ENCODE measurements at regions not wholly inside any gene's neighbourhood (a gene's known extent, or its start where the extent isn't known, plus 50 kb on each side); places are given as distances from the start of the nearest gene placed in this dataset.
"Not testable (repeated sequence)": the region's sequence is repeated elsewhere in the genome, so short reads cannot be mapped to it uniquely, and the experiment has no call there.

GRCh38 chr12:9449181-9449580 lies 158.5 kb downstream of the KLRB1 start:
- DNase-seq = no peak

DNA sequence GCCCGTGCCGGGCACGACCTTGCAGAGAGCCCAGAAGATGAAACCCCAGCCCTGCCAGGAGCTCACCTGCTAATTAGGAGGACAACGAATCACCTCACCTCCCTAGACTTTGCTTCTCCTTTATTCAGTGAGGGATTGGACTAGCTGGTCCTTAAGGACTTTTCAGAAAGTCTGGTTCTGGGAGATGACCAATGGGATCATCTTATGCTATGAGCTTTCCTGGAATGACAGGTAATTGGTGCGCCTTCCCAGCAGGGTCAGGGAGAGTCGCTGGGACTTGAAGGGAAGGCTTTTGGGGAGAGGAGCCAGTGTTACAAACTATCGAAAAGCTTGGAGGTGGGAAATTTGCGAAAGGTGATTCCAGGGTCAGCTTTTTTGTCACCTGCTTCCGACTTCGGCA lies 159.1 kb downstream of the KLRB1 start:
- peak; percentile 71 for DNase-seq

- peak; percentile 66 for DNase-seq
Observed at GRCh38 chr12:9447791-9448614, 159.7 kb downstream of the KLRB1 start.

DNA sequence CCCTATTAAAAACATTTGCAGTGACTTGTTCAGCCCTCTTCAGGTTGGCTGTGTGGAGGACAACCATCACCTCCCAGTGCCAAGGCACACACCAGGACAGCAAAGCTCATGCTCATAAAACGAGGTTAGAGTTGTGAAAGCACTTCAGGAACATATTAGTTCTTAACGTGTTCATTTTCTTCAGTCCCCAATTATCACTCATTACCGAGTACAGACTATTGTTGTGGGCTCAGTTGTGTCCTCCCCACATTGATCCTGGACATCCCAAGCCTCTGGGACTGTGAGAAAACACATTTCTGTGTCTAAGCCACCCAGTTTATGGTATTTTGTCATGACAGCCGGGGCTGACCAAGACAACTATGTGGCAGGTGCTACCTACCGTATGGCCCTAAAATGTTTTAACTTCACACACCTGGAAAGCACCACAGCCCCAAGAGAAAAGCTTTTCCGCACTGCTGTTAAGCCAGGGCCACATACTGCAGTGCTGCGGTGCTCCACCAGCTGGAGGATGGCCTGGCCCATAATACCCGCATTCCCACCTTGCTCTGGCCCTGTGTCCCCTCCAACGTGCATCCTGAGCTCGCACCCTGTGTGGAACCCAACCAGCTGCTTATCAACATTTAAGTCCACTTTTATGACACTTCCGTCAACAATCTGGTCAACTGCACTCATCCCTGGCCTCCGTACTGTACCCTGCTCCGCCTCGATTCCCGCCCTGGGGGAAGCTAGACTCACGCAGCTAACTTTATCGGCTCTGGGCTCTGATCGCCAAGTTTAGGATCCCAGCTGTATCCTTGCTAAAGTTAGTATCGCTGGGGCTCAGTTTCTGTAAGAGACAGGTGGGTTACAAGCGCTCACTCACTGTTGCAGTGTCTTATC lies 160.6 kb downstream of the KLRB1 start:
- not testable (repeated sequence) for DNase-seq

- DNase-seq = not testable (repeated sequence)
Observed at GRCh38 chr12:9440428-9440827, 167.3 kb downstream of the KLRB1 start.

GRCh38 chr12:9435682-9436081 lies 172.0 kb downstream of the KLRB1 start:
- not testable (repeated sequence) for DNase-seq

DNA sequence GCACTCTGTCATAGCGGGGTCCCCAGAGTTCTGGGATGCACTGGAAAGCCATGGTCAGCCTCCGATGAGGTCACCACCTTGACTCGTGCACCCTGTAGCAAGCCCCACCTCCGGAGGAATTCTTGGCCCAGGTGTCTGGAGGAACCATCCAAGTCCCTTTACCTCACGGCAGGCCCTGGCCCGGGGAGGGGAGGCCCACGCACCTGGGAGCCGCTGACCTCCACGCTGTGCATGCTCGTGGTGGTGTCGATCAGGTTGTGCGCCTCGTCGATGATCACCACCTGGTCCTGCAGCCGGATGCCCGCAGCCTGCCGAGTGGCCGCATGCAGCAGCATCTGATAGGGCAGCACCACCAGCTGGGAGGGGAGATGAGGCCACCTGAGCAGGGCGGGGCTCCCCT lies 177.3 kb downstream of the KLRB1 start:
- not testable (repeated sequence) for DNase-seq

- not testable (repeated sequence) for DNase-seq
Observed at GRCh38 chr12:9428856-9429255, 178.9 kb downstream of the KLRB1 start.

- not testable (repeated sequence) for DNase-seq
Observed at GRCh38 chr12:9425429-9425828, 182.3 kb downstream of the KLRB1 start.

DNA sequence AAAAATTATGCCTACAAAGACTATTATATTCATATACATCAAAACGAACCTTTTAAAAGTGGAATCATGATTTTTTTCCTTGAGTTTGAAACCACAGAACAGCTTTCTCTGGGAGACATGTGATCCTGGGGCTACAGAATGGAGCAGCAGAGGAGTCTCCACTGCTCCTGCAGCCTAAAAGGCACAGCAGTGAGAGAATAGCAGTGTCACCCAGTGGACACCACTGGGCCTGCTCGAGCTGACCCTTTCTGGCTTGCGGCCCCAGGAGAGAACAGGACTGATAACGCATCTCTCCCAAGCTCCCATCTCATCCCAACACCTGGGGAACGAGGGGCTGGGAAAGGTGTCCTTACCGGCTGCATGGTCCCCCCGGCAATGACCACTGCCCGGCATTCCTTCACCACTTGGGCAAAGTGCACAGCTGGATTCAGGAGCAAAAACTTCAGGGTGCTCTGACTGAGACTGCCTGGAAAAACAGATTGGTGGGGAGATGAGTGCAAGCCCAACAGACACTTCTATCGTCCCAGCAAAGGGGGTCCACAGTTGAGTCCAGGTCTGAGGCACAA lies 183.5 kb downstream of the KLRB1 start:
- not testable (repeated sequence) for DNase-seq

DNA sequence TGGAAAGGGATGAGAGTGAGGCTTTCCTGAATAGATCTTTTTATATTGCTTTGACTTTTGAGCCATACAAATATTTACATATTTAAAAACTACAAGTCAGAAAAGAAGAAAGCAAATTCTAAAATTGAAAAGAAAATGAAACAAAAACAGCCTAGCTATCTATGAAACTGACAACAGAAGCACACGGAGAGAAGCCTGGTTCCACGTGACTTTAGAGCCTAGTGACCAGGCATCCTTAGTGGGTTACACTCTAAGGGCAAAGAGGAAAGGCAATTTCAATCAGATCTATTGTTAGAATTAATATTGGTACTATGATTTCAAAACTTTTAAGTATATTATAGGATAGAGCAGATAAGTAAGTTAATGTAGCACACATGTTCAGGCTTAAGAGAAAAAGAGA lies 185.0 kb downstream of the KLRB1 start:
- DNase-seq = not testable (repeated sequence)

GRCh38 chr12:9421520-9422086 lies 186.1 kb downstream of the KLRB1 start:
- not testable (repeated sequence) for DNase-seq

DNA sequence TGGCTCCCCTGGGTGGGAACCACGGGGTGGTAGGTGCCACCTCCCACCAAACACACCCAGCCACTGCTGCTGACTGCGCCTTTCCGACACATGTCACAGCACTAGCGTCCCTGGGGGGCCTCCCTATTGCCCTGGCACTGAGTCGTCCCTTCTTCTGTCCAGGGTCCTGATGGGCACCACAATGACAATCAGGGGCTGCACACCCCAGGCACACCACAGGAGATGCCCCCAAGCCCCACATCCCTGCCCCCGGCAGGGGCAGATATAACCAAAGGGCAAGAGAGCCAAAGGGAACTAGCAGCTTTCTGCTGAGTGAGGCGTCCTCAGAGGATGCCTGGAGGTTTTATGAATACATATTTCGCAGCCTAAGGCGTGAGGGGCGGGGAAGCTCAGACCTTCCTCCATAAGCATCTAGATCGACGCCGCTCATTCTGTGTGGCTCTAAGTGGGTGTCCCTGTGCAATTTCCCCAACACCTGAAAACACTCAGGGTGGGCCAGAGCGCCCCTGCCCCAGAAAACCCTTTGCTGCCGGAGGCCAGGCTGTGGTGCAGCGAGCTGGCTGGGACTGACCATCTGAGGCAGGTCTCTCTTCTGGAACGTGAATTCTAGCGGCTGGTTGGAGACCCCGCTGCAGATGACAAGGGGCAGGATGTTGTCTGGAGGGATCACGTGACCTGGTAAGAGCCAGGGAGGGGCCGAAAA lies 186.7 kb downstream of the KLRB1 start:
- not testable (repeated sequence) for DNase-seq

GRCh38 chr12:9418669-9419041 lies 189.1 kb downstream of the KLRB1 start:
- DNase-seq = not testable (repeated sequence)

GRCh38 chr12:9417947-9418668 lies 189.6 kb downstream of the KLRB1 start:
- not testable (repeated sequence) for DNase-seq

DNA sequence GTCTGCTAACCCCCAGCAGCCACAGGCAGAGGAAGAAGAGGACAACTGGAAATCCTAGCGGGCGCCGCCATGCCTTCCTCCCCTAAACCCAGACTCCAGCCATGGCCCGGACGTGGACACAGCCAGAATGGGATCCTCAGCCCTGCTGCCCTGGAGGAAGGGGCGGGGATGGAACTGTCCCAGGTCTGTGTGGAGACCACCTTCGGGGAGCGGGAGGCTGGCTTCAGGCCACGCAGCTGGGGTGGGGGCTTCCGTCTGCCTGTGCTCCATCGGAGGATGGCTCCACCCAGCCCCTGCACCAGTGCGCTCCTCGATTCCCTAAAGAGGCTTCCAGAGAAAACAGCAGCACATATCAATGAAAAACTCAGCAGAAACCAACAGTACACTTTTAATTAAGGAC lies 190.4 kb downstream of the KLRB1 start:
- DNase-seq = not testable (repeated sequence)

DNA sequence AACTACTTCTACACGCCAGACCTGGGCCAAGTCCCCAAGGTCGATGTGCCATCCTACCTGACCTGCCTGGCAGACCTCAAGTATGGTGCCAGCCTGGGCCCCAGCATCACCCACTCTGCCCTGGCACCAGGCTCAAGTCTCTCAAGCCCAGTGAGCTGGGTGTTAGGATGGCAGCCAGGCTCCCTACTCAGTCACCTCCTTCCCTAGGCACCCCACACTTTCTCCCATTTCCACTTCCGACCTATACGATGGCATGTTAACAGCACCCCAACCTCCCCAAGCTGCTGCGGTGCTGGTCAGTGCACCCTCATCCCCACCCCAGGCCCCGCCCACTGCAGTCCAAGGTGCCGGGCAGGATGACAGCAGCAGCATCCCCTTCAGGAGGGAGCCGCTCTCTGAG lies 191.4 kb downstream of the KLRB1 start:
- not testable (repeated sequence) for DNase-seq

- DNase-seq = not testable (repeated sequence)
Observed at GRCh38 chr12:9415898-9416297, 191.8 kb downstream of the KLRB1 start.

DNA sequence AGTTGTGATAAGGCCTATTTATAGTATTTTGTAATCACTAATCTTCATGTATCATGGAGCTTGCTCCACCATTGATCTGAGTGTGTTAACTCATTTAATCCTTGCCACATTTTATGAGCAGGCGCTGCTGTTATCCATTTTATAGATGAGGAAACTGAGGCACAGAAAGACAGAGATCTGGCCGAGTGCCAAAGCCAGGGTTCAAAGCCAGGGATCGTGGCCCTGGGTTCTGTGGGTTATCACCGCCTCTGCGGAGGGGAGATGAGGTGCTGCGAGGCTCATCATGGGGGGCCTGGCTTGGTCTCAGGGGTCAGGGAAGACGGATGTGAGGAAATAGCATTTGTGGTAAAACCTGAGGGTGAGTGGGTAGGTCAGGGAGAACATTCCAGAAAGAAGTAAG lies 193.9 kb downstream of the KLRB1 start:
- DNase-seq = not testable (repeated sequence)

- not testable (repeated sequence) for DNase-seq
Observed at GRCh38 chr12:9412459-9412858, 195.3 kb downstream of the KLRB1 start.

- not testable (repeated sequence) for DNase-seq
Observed at GRCh38 chr12:9411616-9412268, 196.0 kb downstream of the KLRB1 start.
